ENCODE measurements at regions not wholly inside any gene's neighbourhood (a gene's known extent, or its start where the extent isn't known, plus 50 kb on each side); places are given as distances from the start of the nearest gene placed in this dataset.
"Not testable (repeated sequence)": the region's sequence is repeated elsewhere in the genome, so short reads cannot be mapped to it uniquely, and the experiment has no call there.

GRCh38 chr4:121616449-121616848 is 80.3 kb downstream of the ANXA5 start:
- H3K9me3 ChIP-seq (ENCODE audit: low read length); H3K9me2 ChIP-seq (ENCODE audit: insufficient read depth, low read length); H3K4me2 ChIP-seq (ENCODE audit: low read length); H2AFZ ChIP-seq (ENCODE audit: low read length); POLR2A ChIA-PET; H3K36me3 ChIP-seq (ENCODE audit: insufficient read depth, low read length); H3K4me1 ChIP-seq (ENCODE audit: insufficient read depth, low read length, poor library complexity, severe bottlenecking); CTCF ChIA-PET (ENCODE audit: unreplicated experiment); BruUV-seq (replicated peaks); H4K20me1 ChIP-seq (ENCODE audit: insufficient read depth, low read length); H3K79me2 ChIP-seq (ENCODE audit: insufficient read depth, low read depth, low read length); H3K27ac ChIP-seq (ENCODE audit: low read depth, low read length, poor library complexity, severe bottlenecking); H3K4me3 ChIP-seq (ENCODE audit: low read depth, low read length, poor library complexity, severe bottlenecking); intact Hi-C loops (cut with micrococcal nuclease; ENCODE audit: unreplicated experiment); DNase-seq (ENCODE audit: low spot score): not testable (repeated sequence)

- CTCF ChIA-PET (ENCODE audit: unreplicated experiment): no interaction called here
- Histone ChIP-seq H3K27ac (ENCODE audit: low read depth, low read length, poor library complexity, severe bottlenecking) (no peak overlapping the region), H3K9me3 (ENCODE audit: low read length) (no peaks in the 10 kb centered on the region), H3K4me1 (ENCODE audit: insufficient read depth, low read length, poor library complexity, severe bottlenecking) (no peaks in the 10 kb centered on the region), H3K79me2 (ENCODE audit: insufficient read depth, low read depth, low read length) (no peaks in the 10 kb centered on the region), H3K9me2 (ENCODE audit: insufficient read depth, low read length) (no peaks in the 10 kb centered on the region), H2AFZ (ENCODE audit: low read length) (no peak overlapping the region), H3K36me3 (ENCODE audit: insufficient read depth, low read length) (no peaks in the 10 kb centered on the region), H3K4me2 (ENCODE audit: low read length) (no peak overlapping the region), H3K4me3 (ENCODE audit: low read depth, low read length, poor library complexity, severe bottlenecking) (no peak overlapping the region), H4K20me1 (ENCODE audit: insufficient read depth, low read length) (no peaks in the 10 kb centered on the region)
- intact Hi-C loops (cut with micrococcal nuclease; ENCODE audit: unreplicated experiment): no loop called here
- no peak for DNase-seq (ENCODE audit: low spot score)
- POLR2A ChIA-PET: no interaction called here
- TF ChIP-seq CTCF (conservative IDR thresholded peaks at IDR 0.05; ENCODE audit: low read length) (no peak), EZH2phosphoT487 (IDR thresholded peaks at IDR 0.05; ENCODE audit: borderline replicate concordance, low read depth, low read length) (no peak)
- no TSS peak for BruUV-seq (replicated peaks)
Observed at GRCh38 chr4:121614101-121614500, 82.7 kb downstream of the ANXA5 start.

- no peaks in the 10 kb centered on the region for H3K4me1 ChIP-seq (ENCODE audit: insufficient read depth, low read length, poor library complexity, severe bottlenecking)
- intact Hi-C loops (cut with micrococcal nuclease; ENCODE audit: unreplicated experiment): no loop called here
- no peak overlapping the region for H3K27ac ChIP-seq (ENCODE audit: low read depth, low read length, poor library complexity, severe bottlenecking)
- H4K20me1 ChIP-seq (ENCODE audit: insufficient read depth, low read length): no peaks in the 10 kb centered on the region
- POLR2A ChIA-PET: no interaction called here
- CTCF ChIA-PET (ENCODE audit: unreplicated experiment): interaction anchor here (0.5 kb wide), 1 partner anchor 18 kb away, joined by 3 read pairs; no protein-coding TSS in a partner anchor
- no peak overlapping the region for H2AFZ ChIP-seq (ENCODE audit: low read length)
- H3K9me2 ChIP-seq (ENCODE audit: insufficient read depth, low read length): no peaks in the 10 kb centered on the region
- H3K36me3 ChIP-seq (ENCODE audit: insufficient read depth, low read length): no peaks in the 10 kb centered on the region
- H3K79me2 ChIP-seq (ENCODE audit: insufficient read depth, low read depth, low read length): no peaks in the 10 kb centered on the region
- TF ChIP-seq CTCF (conservative IDR thresholded peaks at IDR 0.05; ENCODE audit: low read length) (no peak), EZH2phosphoT487 (IDR thresholded peaks at IDR 0.05; ENCODE audit: borderline replicate concordance, low read depth, low read length) (no peak)
- BruUV-seq (replicated peaks): no TSS peak
- H3K4me3 ChIP-seq (ENCODE audit: low read depth, low read length, poor library complexity, severe bottlenecking): no peak overlapping the region
- DNase-seq (ENCODE audit: low spot score): no peak
- no peak overlapping the region for H3K4me2 ChIP-seq (ENCODE audit: low read length)
- H3K9me3 ChIP-seq (ENCODE audit: low read length): no peaks in the 10 kb centered on the region
Observed at GRCh38 chr4:121599049-121599448, 97.7 kb downstream of the ANXA5 start.

All from OCI-LY7 (cell line).